Ishikawa (cell line): ENCODE measurements at regions not wholly inside any gene's neighbourhood (a gene's known extent, or its start where the extent isn't known, plus 50 kb on each side); places are given as distances from the start of the nearest gene placed in this dataset.

Experiments
- CEBPB ChIP-seq: IDR thresholded peaks from 2 replicates; pipeline ENCODE4 v1.6.1; 2012
- CREB1 ChIP-seq: IDR thresholded peaks from 2 replicates; pipeline ENCODE4 v1.6.1; 2012; ENCODE audit warnings: low read depth
- EGR1 ChIP-seq: IDR thresholded peaks from 2 replicates; pipeline ENCODE4 v1.6.1; 2012
- EP300 ChIP-seq: IDR thresholded peaks from 2 replicates; pipeline ENCODE4 v1.6.1; 2012; ENCODE audit warnings: borderline replicate concordance
- FOXM1 ChIP-seq: IDR thresholded peaks from 2 replicates; pipeline ENCODE4 v1.6.1; 2012; ENCODE audit warnings: low read depth, borderline replicate concordance
- NFIC ChIP-seq: IDR thresholded peaks from 2 replicates; pipeline ENCODE4 v1.6.1; 2012
- RAD21 ChIP-seq: IDR thresholded peaks from 2 replicates; pipeline ENCODE4 v1.6.1; 2012; ENCODE audit warnings: low read depth
- TAF1 ChIP-seq: IDR thresholded peaks from 2 replicates; pipeline ENCODE4 v1.6.1; 2012; ENCODE audit warnings: low read depth, mild to moderate bottlenecking
- TCF12 ChIP-seq: IDR thresholded peaks from 2 replicates; pipeline ENCODE4 v1.6.1; 2012; ENCODE audit warnings: low read depth
- TEAD4 ChIP-seq: IDR thresholded peaks from 2 replicates; pipeline ENCODE4 v1.6.1; 2012
- YY1 ChIP-seq: IDR thresholded peaks from 2 replicates; pipeline ENCODE4 v1.6.1; 2012; ENCODE audit warnings: low read depth
- ZBTB7A ChIP-seq: IDR thresholded peaks from 2 replicates; pipeline ENCODE4 v1.6.1; 2012; ENCODE audit warnings: low read depth
- TF ChIP-seq, protein P1 (sequence below): IDR thresholded peaks from 2 replicates; pipeline ENCODE4 v1.6.1; 2012; ENCODE audit warnings: low read depth, mild to moderate bottlenecking
- TF ChIP-seq, protein P2 (sequence below): IDR thresholded peaks from 2 replicates; pipeline ENCODE4 v1.6.1; 2012
- TF ChIP-seq, protein P3 (sequence below): IDR thresholded peaks from 2 replicates; pipeline ENCODE4 v1.6.1; 2012

DNA sequence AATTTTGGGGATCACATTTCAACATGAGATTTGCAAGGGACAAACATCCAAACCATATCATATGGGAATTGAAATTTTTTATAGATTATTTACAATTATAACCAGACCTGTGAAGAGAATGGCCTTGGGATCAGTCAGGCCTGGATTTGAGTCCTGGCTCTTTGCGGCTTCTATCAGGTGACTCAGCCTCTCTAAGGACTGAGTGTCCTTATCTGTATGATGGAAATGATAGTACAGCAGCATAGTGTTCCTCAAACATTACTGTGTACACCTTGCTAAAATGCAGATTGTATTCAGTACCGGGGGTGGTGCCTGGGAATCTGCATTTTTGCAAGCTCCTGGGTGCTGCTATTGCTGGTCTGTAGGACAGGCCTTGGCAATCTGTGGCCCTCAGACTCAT is 206.7 kb upstream of the PROK2 start:
- TF ChIP-seq RAD21 (no peak), TEAD4 (no peak), FOXM1 (no peak), EGR1 (no peak), CREB1 (no peak), TCF12 (no peak), YY1 (no peak), TAF1 (no peak), ZBTB7A (no peak), EP300 (no peak), NFIC (no peak)
- TF ChIP-seq, protein P1, sequence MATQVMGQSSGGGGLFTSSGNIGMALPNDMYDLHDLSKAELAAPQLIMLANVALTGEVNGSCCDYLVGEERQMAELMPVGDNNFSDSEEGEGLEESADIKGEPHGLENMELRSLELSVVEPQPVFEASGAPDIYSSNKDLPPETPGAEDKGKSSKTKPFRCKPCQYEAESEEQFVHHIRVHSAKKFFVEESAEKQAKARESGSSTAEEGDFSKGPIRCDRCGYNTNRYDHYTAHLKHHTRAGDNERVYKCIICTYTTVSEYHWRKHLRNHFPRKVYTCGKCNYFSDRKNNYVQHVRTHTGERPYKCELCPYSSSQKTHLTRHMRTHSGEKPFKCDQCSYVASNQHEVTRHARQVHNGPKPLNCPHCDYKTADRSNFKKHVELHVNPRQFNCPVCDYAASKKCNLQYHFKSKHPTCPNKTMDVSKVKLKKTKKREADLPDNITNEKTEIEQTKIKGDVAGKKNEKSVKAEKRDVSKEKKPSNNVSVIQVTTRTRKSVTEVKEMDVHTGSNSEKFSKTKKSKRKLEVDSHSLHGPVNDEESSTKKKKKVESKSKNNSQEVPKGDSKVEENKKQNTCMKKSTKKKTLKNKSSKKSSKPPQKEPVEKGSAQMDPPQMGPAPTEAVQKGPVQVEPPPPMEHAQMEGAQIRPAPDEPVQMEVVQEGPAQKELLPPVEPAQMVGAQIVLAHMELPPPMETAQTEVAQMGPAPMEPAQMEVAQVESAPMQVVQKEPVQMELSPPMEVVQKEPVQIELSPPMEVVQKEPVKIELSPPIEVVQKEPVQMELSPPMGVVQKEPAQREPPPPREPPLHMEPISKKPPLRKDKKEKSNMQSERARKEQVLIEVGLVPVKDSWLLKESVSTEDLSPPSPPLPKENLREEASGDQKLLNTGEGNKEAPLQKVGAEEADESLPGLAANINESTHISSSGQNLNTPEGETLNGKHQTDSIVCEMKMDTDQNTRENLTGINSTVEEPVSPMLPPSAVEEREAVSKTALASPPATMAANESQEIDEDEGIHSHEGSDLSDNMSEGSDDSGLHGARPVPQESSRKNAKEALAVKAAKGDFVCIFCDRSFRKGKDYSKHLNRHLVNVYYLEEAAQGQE: no peak

DNA sequence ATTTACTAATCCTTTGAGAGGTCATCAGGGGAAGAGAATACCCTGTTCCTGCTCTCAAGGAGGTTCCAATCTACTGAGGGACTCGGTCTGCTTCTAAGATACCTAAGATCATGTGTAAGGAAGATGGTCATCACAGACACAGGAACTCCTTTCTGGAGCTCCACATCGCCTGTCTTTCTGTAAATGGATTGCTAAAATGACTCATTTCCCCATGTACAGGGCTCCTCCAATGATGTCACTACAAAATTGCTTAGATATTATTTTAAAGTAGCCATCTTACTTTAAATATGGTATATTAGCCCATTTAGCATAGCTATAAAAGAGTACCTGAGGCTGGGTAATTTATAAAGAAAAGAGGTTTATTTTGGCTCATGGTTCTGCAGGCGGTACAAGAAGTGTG is 206.1 kb upstream of the PROK2 start:
- TF ChIP-seq YY1: no peak
- TF ChIP-seq EGR1: no peak
- TF ChIP-seq, protein P2, sequence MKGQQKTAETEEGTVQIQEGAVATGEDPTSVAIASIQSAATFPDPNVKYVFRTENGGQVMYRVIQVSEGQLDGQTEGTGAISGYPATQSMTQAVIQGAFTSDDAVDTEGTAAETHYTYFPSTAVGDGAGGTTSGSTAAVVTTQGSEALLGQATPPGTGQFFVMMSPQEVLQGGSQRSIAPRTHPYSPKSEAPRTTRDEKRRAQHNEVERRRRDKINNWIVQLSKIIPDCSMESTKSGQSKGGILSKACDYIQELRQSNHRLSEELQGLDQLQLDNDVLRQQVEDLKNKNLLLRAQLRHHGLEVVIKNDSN: no peak
- TF ChIP-seq TAF1: no peak
- TF ChIP-seq TCF12: no peak
- no peak for TF ChIP-seq CREB1
- TF ChIP-seq NFIC: no peak
- no peak for TF ChIP-seq FOXM1
- no peak for TF ChIP-seq TEAD4
- no peak for TF ChIP-seq ZBTB7A
- no peak for TF ChIP-seq CEBPB
- TF ChIP-seq EP300: no peak
- no peak for TF ChIP-seq RAD21
- TF ChIP-seq, protein P3, sequence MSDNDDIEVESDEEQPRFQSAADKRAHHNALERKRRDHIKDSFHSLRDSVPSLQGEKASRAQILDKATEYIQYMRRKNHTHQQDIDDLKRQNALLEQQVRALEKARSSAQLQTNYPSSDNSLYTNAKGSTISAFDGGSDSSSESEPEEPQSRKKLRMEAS: no peak
- TF ChIP-seq, protein P1: no peak

DNA sequence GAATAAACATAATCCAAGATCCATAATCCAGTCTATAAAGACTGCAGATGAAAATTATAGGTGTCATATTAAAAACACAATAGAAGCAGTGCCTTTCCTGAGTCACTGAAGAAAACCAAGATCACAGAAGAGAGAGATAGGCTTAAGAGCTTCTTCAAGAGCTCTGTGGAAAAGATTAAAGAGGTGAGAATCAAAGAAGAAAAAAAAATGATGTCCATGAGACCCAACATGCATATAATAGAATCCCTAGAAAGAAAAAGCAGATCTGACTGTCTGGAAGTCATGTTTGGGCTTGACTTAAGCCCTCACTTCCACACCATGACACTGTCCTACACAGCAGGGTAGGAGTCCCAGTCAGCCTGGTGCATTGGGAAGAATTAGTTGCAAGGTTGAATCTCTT is 205.6 kb upstream of the PROK2 start:
- TF ChIP-seq CREB1 (no peak), ZBTB7A (no peak), TEAD4 (no peak)

DNA sequence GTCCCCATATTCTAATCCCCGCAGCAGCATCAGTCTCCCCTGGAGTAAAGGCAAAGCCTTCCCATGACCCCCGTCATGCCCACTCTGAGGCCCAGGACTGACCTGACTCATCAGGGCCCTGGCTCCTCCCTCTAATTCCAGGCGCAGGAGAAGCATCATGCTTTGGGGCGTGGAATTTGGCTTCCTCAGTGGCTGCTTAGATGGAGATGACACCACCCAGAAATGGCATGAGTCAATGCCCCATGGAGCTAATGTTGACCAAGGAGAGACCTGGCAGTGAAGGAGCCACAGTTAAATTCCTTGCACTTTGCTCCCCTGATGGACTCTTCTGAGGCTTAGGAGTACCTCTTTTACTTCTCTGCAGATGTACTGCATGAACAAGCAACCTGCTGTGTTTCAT is 204.2 kb upstream of the PROK2 start:
- no peak for TF ChIP-seq TEAD4
- TF ChIP-seq, protein P1: no peak
- no peak for TF ChIP-seq CREB1
- TF ChIP-seq NFIC: no peak
- no peak for TF ChIP-seq TAF1
- TF ChIP-seq CEBPB: no peak
- no peak for TF ChIP-seq EGR1
- TF ChIP-seq TCF12: no peak
- no peak for TF ChIP-seq ZBTB7A
- TF ChIP-seq, protein P3: no peak
- TF ChIP-seq EP300: no peak
- no peak for TF ChIP-seq FOXM1

DNA sequence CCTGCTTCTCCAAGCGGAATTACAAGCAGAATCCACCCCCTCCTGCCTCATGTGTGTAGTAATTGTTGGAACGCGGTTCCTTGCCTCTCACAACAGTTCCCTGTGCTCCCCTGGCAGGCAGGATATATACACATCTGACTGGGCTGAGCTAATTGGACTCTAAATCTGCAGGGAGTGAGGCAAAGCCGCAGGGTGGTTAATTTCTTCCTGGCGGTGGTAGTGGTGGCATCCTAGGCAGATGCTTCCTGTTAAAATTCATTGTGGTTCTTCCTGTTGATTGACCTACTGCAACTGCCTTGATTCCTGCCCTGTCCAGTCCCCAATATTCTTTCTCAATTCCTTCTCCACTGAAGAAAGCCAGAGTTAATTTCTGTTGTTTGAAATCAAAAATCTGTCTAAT is 202.9 kb upstream of the PROK2 start:
- TF ChIP-seq TAF1: no peak
- no peak for TF ChIP-seq ZBTB7A
- TF ChIP-seq TCF12: no peak
- TF ChIP-seq FOXM1: no peak
- TF ChIP-seq YY1: no peak
